Heart right ventricle (tissue), 16 donors: ENCODE measurements at regions not wholly inside any gene's neighbourhood (a gene's known extent, or its start where the extent isn't known, plus 50 kb on each side); places are given as distances from the start of the nearest gene placed in this dataset.
"Not testable (repeated sequence)": the region's sequence is repeated elsewhere in the genome, so short reads cannot be mapped to it uniquely, and the experiment has no call there.

Experiments used
- ATAC-seq, 8 donors: fragments of 200-7000 bp; cut with Tn5 transposase; one replicate each; pipeline ENCODE4 v1.9.1; 2020; ENCODE audit warnings: mild to moderate bottlenecking in 8 of 8, moderate library complexity in 8 of 8, moderate number of reproducible peaks in 1 of 8
- DNase-seq, 2 donors: peaks; one replicate each; pipeline ENCODE4 v3.0.0-alpha.2; 2020
- H3K27ac ChIP-seq, 10 donors: fragments of 200-600 bp; sonication (generic) in 2 of 10; one replicate each; pipeline versions ENCODE4 v1.5.0 to v1.8.0; 2020 to 2022; ENCODE audit warnings: mild to moderate bottlenecking in 3 of 10
- H3K27me3 ChIP-seq, 7 donors: fragments of 200-600 bp; one replicate each; pipeline ENCODE4 v1.8.0; 2021 to 2022; ENCODE audit warnings: mild to moderate bottlenecking in 2 of 7
- H3K36me3 ChIP-seq, 9 donors: fragments of 200-600 bp; sonication (generic) in 1 of 9; one replicate each; pipeline versions ENCODE4 v1.5.0 to v1.8.0; 2020 to 2022; ENCODE audit warnings: mild to moderate bottlenecking in 2 of 9
- H3K4me1 ChIP-seq, 9 donors: fragments of 200-600 bp; sonication (generic) in 1 of 9; one replicate each; pipeline versions ENCODE4 v1.5.0 to v1.8.0; 2020 to 2022; ENCODE audit warnings: mild to moderate bottlenecking in 4 of 9
- H3K4me3 ChIP-seq, 10 donors: fragments of 200-600 bp; sonication (generic) in 2 of 10; one replicate each; pipeline versions ENCODE4 v1.5.0 to v1.8.0; 2020 to 2022; ENCODE audit warnings: mild to moderate bottlenecking in 7 of 10, moderate library complexity in 2 of 10
- H3K9me3 ChIP-seq, 11 donors: fragments of 200-600 bp in 10 of 11; sonication (generic) in 2 of 11; one replicate each; pipeline versions ENCODE4 v1.5.0 to v1.8.0; 2013 to 2022; ENCODE audit warnings: mild to moderate bottlenecking in 2 of 11, control low read depth in 1 of 11, moderate library complexity in 1 of 11
- CTCF ChIP-seq, 9 donors: fragments of 200-600 bp; sonication (generic) in 2 of 9; IDR thresholded peaks; one replicate each; pipeline versions ENCODE4 v1.5.0 to v1.8.0; 2021 to 2022; ENCODE audit warnings: antibody characterized with exemption in 9 of 9, mild to moderate bottlenecking in 5 of 9, moderate library complexity in 1 of 9
- WGBS, 2 donors: extraction: QIAGEN DNeasy Blood & Tissue Kit; methylation state at CpG; one replicate each; pipeline ENCODE4 v1.1.7; 2013; ENCODE audit warnings: inconsistent platforms in 1 of 2; 5-methylcytosine and 5-hydroxymethylcytosine counted together
- intact Hi-C, 10 donors: fragments of 100-400 bp; cut with DNase I; formaldehyde crosslinking; loops; one replicate each; pipeline versions ENCODE4 v1.11.1 to v1.14.2; 2022
- donor health status: Arrhythmogenic right ventricular cardiomyopathy.
- donor health status: ischemic (EF 13 %, LVEDD 7.1; RV severe dilation, severe dysfunction).
- donor health status: healthy with polysubstance abuse.
- donor health status: DM: no; HTN: yes; CAD: no.
- donor health status: DM: no; HTN: no; CAD: no.
- donor health status: ischemic (EF 25% LVEDD 6.9; RV normal size, moderate dysfunction).
- donor health status: ischemic (EF 25% LVEDD 5.7; RV mildly dilated, moderate dysfunction).
- donor health status: healthy.
- donor health status: DM: yes; HTN: yes; CAD: no.
- donor health status: Ischemic cardiomyopathy.
- donor health status: ischemic (EF 35%, LVEDD 5.7; RV mildly dilated, moderate dysfunction).
- donor health status: nonischemic (EF 11% LVEDD 7.7; RV severe dilation, severe dysfunction).
- donor health status: DM: yes; HTN: yes; CAD: no.
- donor health status: PGD.
- donor health status: ischemic (EF 29% LVEDD 5.4; RV normal size, mild dysfunction).
- donor health status: nonischemic (EF 23%, LVEDD 6.1; RV moderate dilation, normal function).

DNA sequence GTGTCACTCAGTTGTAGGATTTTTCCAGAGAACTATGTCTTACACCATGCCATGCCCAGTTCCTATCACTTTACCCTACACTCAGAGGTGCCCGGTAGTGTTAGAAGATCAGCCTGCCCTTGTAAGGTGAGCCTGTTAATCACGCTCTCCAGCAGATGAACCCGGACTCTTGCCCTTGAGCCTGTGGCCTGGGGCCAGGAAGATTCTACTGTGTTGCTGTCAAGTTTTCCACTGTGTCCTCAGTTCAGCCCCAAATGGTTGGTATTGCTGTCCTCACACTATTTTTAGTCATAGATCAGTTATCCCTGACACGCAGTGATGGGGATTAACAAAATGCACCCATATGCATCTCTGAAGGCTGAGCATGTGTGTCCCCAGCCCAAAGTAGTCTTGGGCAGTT, 105.0 kb upstream of the SPAG17 start:
- no peak overlapping the region for H3K4me3 ChIP-seq
- ATAC-seq: peak in 4 of 8 donors; percentile 35 to 64 (median 58)
- no peak overlapping the region for H3K27ac ChIP-seq
- no peaks in the 10 kb centered on the region for H3K36me3 ChIP-seq
- no peak for DNase-seq
- peaks cover 0 to 12% (median 0%) of the 10 kb centered on the region in 9 donors for H3K4me1 ChIP-seq
- H3K27me3 ChIP-seq: no peaks in the 10 kb centered on the region
- intact Hi-C loops: no loop called here
- no peak for TF ChIP-seq CTCF (IDR thresholded peaks at IDR 0.05)
- 47 to 57% methylated on average over 4 of the region's 4 CpGs for WGBS, 2 donors
- H3K9me3 ChIP-seq: no peaks in the 10 kb centered on the region

DNA sequence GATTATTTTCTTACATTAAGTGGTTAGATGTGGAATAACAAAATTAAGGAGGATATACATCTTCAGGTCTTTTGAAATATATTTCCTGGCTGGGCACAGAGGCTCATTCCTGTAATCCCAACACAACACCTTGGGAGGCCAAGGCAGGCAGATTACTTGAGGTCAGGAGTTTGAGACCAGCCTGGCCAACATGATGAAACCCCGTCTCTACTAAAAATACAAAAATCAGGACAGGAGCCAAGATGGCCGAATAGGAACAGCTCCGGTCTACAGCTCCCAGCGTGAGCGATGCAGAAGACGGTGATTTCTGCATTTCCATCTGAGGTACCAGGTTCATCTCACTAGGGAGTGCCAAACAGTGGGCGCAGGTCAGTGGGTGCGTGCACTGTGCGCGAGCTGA, 95.6 kb upstream of the SPAG17 start:
- intact Hi-C loops, H3K27me3 ChIP-seq, H3K27ac ChIP-seq, H3K4me1 ChIP-seq, H3K4me3 ChIP-seq, ATAC-seq, DNase-seq, H3K36me3 ChIP-seq: not testable (repeated sequence)
- peaks cover 0 to 13% (median 0%) of the 10 kb centered on the region in 11 donors for H3K9me3 ChIP-seq
- WGBS, 2 donors: 77 to 94% methylated on average over 10 of the region's 10 CpGs

DNA sequence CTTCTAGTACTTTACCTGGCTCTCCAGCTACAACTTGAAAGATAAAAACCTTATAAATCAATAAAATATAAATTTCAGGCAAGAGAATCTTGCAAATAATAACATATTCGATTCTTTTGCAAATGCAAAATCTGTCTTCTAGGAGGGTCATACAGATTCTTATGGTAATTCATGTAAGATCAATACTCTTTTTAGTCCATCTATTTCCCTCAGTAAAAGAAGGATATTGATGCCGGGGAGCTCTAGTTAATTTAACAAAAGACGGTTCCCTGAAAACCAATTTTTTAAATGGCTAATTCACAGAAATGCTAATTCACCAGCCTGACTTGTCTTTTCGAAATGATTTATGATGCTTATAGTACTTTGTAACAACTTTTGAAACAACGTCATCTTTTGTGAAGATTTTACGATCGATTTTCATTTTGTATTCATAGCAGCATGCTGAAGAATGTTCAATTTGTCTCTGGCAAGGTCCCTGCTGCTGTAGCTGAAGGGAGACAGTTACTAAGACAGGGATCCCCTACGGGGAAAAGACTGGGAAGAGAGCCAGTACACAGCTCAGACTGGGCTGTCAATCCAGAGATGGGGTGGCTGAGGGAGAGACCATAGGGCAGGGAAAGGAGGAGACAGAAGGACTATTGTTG, 90.6 kb upstream of the SPAG17 start:
- ATAC-seq (no peak), DNase-seq (no peak)
- intact Hi-C loops: loop anchor here in 1 of 10 donors (2.0 kb wide), 1 partner anchor 43 kb away; no protein-coding TSS in a partner anchor
- Histone ChIP-seq H3K27ac (no peak overlapping the region), H3K36me3 (no peaks in the 10 kb centered on the region), H3K4me1 (no peaks in the 10 kb centered on the region), H3K9me3 (peaks cover 0 to 13% (median 0%) of the 10 kb centered on the region in 11 donors), H3K27me3 (no peaks in the 10 kb centered on the region), H3K4me3 (no peak overlapping the region)
- WGBS, 2 donors: 59 to 60% methylated on average over 8 of the region's 8 CpGs
- no peak for TF ChIP-seq CTCF (IDR thresholded peaks at IDR 0.05)

DNA sequence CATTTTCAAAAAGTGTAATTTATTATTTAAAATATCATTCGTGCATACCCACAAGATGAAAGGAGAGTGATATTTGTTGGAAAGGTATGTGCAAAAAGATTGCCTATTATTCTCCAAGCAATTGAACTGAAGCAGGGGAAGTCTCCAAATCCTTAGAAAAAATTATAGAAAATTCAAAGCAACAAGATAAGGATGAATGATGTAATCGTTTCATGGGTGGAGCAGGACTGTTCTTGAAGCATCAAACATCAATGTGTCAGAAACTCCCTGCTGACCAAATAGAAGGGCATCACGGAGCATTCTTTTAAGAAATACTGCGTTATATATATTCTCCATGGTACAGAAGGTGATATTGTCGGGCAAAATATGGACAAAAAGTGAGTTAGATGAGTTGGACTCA, 87.9 kb upstream of the SPAG17 start:
- Histone ChIP-seq H3K27me3 (no peaks in the 10 kb centered on the region), H3K36me3 (no peaks in the 10 kb centered on the region), H3K4me3 (no peak overlapping the region), H3K4me1 (no peaks in the 10 kb centered on the region), H3K9me3 (peaks cover 0 to 13% (median 0%) of the 10 kb centered on the region in 11 donors), H3K27ac (no peak overlapping the region)
- no peak for ATAC-seq
- DNase-seq: no peak
- WGBS, 2 donors: 68 to 76% methylated on average over 5 of the region's 5 CpGs
- TF ChIP-seq CTCF (IDR thresholded peaks at IDR 0.05): no peak
- intact Hi-C loops: no loop called here

DNA sequence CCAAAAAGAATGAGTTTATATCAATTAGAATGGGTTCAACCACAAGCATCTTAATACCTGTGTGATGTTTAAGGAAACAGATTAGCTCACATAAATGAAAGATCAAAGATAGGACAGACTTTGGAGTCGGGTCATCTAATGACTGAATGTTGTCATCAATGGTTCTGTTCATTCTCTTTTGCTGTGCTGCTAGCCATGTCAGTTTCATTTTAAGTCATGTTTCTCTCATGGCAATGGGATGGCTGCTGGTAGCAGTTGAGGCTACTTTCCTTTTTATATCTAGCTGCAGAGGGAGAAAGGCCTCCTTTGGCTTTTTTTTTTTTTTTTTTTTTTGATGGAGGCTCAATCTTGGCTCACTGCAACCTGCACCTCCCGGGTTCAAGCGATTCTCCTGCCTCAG, 86.9 kb upstream of the SPAG17 start:
- DNase-seq: no peak
- H3K27ac ChIP-seq: no peak overlapping the region
- no peak overlapping the region for H3K4me3 ChIP-seq
- intact Hi-C loops: no loop called here
- peaks cover 0 to 5% (median 0%) of the 10 kb centered on the region in 11 donors for H3K9me3 ChIP-seq
- no peak for ATAC-seq
- no peaks in the 10 kb centered on the region for H3K36me3 ChIP-seq
- H3K27me3 ChIP-seq: no peaks in the 10 kb centered on the region
- 86 to 89% methylated on average over 3 of the region's 3 CpGs for WGBS, 2 donors
- no peaks in the 10 kb centered on the region for H3K4me1 ChIP-seq
- TF ChIP-seq CTCF (IDR thresholded peaks at IDR 0.05): no peak
